Hepatocyte (in vitro differentiated cells): ENCODE measurements at regions not wholly inside any gene's neighbourhood (a gene's known extent, or its start where the extent isn't known, plus 50 kb on each side); places are given as distances from the start of the nearest gene placed in this dataset.

Experiments
- DNase-seq: peaks from one replicate; pipeline ENCODE4 v3.0.0-alpha.2; 2016; ENCODE audit warnings: low spot score
- H2AFZ ChIP-seq: fragments of 200-600 bp; sonication (generic); 2 replicates; pipeline ENCODE4 v1.6.0; 2016; ENCODE audit warnings: antibody characterized with exemption, mild to moderate bottlenecking
- H3K27ac ChIP-seq: fragments of 200-600 bp; sonication (generic); 2 replicates; pipeline ENCODE4 v1.5.1; 2016; ENCODE audit warnings: mild to moderate bottlenecking
- H3K27me3 ChIP-seq: fragments of 200-600 bp; sonication (generic); 2 replicates; pipeline ENCODE4 v1.6.1; 2016
- H3K36me3 ChIP-seq: fragments of 200-600 bp; sonication (generic); replicated peaks from 2 replicates; pipeline ENCODE4 v1.5.1; 2016; ENCODE audit warnings: low read depth; ENCODE audit not compliant: insufficient read depth
- H3K4me1 ChIP-seq: fragments of 200-600 bp; sonication (generic); 2 replicates; pipeline ENCODE4 v1.5.1; 2016; ENCODE audit warnings: mild to moderate bottlenecking, moderate library complexity; ENCODE audit not compliant: insufficient read depth
- H3K4me2 ChIP-seq: fragments of 200-600 bp; sonication (generic); 2 replicates; pipeline ENCODE4 v1.6.0; 2016
- H3K4me3 ChIP-seq: fragments of 200-600 bp; sonication (generic); 2 replicates; pipeline ENCODE4 v1.5.1; 2016; ENCODE audit warnings: mild to moderate bottlenecking
- H3K79me2 ChIP-seq: fragments of 200-600 bp; sonication (generic); 2 replicates; pipeline ENCODE4 v1.6.0; 2017; ENCODE audit warnings: mild to moderate bottlenecking
- H3K9me2 ChIP-seq: fragments of 200-600 bp; sonication (generic); replicated peaks from 2 replicates; pipeline ENCODE4 v1.6.0; 2017; ENCODE audit warnings: mild to moderate bottlenecking; ENCODE audit not compliant: insufficient read depth
- H3K9me3 ChIP-seq: fragments of 200-600 bp; sonication (generic); 2 replicates; pipeline ENCODE4 v1.5.1; 2016; ENCODE audit warnings: low read depth, mild to moderate bottlenecking
- H4K20me1 ChIP-seq: fragments of 200-600 bp; sonication (generic); 2 replicates; pipeline ENCODE4 v1.6.0; 2016; ENCODE audit warnings: mild to moderate bottlenecking; ENCODE audit not compliant: insufficient read depth, poor library complexity, severe bottlenecking
- CTCF ChIP-seq: fragments of 200-600 bp; sonication (generic); IDR thresholded peaks from 2 replicates; pipeline ENCODE4 v1.5.1; 2016; ENCODE audit warnings: antibody characterized with exemption, mild to moderate bottlenecking; ENCODE audit not compliant: poor library complexity
- EZH2 ChIP-seq: fragments of 200-600 bp; sonication (generic); IDR thresholded peaks from 2 replicates; pipeline ENCODE4 v1.6.1; 2016; ENCODE audit warnings: antibody characterized with exemption, mild to moderate bottlenecking, borderline replicate concordance
- EZH2phosphoT487 ChIP-seq: fragments of 200-600 bp; sonication (generic); IDR thresholded peaks from one replicate; pipeline ENCODE4 v1.6.1; 2018; ENCODE audit warnings: antibody characterized with exemption, mild to moderate bottlenecking, low read depth, moderate library complexity; ENCODE audit not compliant: unreplicated experiment, severe bottlenecking
- WGBS: methylation state at CpG from one replicate; pipeline ENCODE4 v1.1.6; 2016; ENCODE audit warnings: low lambda C conversion rate; ENCODE audit errors: missing lambda C conversion rate; 5-methylcytosine and 5-hydroxymethylcytosine counted together

DNA sequence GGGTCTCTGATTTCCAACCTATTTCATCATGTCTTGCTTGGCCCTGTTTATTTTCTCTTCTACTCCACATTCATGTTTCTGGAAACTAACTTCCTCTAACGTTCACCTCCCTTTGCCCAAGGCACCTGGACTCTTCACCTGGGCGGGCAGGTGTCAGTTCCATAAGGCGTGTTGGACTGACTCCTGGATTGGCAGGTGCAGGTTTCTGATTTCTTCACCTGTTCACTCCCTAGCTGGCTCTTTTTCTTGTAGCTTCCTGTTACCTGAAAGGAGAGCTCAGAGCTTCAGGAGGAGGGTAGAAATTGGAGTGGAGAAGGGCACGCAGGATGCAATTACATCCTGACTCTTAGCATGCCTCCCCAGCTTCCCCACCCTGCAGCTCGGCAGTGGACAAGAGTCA is 350.8 kb upstream of the KLF3 start:
- TF ChIP-seq EZH2phosphoT487 (no peak), EZH2 (no peak), CTCF (no peak)
- no peaks in the 10 kb centered on the region for H4K20me1 ChIP-seq
- H3K79me2 ChIP-seq, result no peaks in the 10 kb centered on the region
- H3K36me3 ChIP-seq, result no peaks in the 10 kb centered on the region
- DNase-seq, result no peak
- H3K27ac ChIP-seq, result peak overlapping the region; percentile 24
- H3K9me2 ChIP-seq, result no peaks in the 10 kb centered on the region
- WGBS, result 80% methylated on average over 5 of the region's 5 CpGs
- no peaks in the 10 kb centered on the region for H3K9me3 ChIP-seq
- no peaks in the 10 kb centered on the region for H3K4me1 ChIP-seq
- no peaks in the 10 kb centered on the region for H3K27me3 ChIP-seq
- no peak overlapping the region for H3K4me3 ChIP-seq
- H3K4me2 ChIP-seq, result no peak overlapping the region
- H2AFZ ChIP-seq, result no peak overlapping the region

DNA sequence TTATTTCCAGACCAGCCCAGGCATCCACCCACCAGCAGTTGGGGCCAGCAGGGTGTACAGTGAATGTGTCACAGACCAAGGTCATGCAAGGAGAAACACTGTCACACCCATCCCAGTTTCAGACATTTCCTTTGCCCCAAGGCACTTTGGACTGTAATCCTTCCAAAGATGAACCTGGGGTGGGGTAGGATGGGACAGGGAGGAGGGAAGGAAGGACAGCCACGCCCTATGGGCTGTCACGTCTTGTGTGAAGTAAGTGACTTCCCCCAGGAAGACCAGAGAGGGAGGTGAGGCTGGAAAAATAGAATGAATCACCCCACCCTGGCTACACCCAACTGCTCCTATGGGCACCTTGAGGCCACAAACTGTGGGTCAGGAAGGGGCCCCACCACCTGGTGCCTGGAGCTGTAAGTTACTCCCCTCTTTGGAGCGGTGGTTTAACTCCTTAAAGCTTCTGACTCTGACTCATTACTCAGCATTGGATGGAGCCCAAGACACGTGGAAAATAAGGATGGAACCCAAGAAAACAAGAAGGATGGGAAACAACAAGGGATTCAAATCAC is 349.9 kb upstream of the KLF3 start:
- no peak overlapping the region for H3K4me2 ChIP-seq
- H3K27ac ChIP-seq, result no peak overlapping the region
- H2AFZ ChIP-seq, result no peak overlapping the region
- DNase-seq, result peak; percentile 17
- H3K9me3 ChIP-seq, result no peaks in the 10 kb centered on the region
- H3K79me2 ChIP-seq, result no peaks in the 10 kb centered on the region
- H4K20me1 ChIP-seq, result no peaks in the 10 kb centered on the region
- peaks cover under 1% of the 10 kb centered on the region for H3K4me1 ChIP-seq
- TF ChIP-seq EZH2phosphoT487, result no peak
- no peak for TF ChIP-seq EZH2
- no peak for TF ChIP-seq CTCF
- no peaks in the 10 kb centered on the region for H3K36me3 ChIP-seq
- no peak overlapping the region for H3K4me3 ChIP-seq
- WGBS, result 90% methylated on average over 4 of the region's 4 CpGs
- H3K9me2 ChIP-seq, result no peaks in the 10 kb centered on the region
- no peaks in the 10 kb centered on the region for H3K27me3 ChIP-seq

DNA sequence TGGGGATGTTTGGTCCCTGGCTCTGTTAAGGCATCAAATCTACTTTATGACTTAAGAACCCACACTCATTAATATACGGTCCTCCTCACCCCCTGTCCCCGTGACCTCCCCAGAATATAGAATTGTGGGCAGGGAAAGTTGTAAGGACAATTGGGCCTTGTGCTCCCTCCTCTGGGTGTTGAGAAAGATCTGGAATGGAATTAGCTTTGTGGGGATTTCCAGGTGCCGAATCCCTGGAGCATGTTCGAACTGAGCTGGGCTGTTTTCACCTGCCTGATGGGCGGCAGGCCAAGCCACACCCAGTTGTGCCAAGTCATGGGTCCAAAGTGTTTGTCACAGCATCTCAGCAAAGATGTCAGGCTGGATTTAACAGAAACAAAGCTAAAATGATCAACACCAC is 349.3 kb upstream of the KLF3 start:
- H2AFZ ChIP-seq, result no peak overlapping the region
- no peak overlapping the region for H3K4me2 ChIP-seq
- no peak for DNase-seq

More for the DNA sequence above, 349.3 kb upstream of the KLF3 start:
- Histone ChIP-seq H3K9me3 (no peaks in the 10 kb centered on the region), H3K4me1 (peaks cover 7% of the 10 kb centered on the region), H4K20me1 (no peaks in the 10 kb centered on the region), H3K4me3 (no peak overlapping the region), H3K9me2 (no peaks in the 10 kb centered on the region), H3K27me3 (no peaks in the 10 kb centered on the region), H3K27ac (no peak overlapping the region), H3K79me2 (no peaks in the 10 kb centered on the region), H3K36me3 (no peaks in the 10 kb centered on the region)
- no peak for TF ChIP-seq EZH2
- TF ChIP-seq CTCF, result no peak
- TF ChIP-seq EZH2phosphoT487, result no peak
- 75% methylated on average over 5 of the region's 5 CpGs for WGBS
